HCT116 (cell line): ENCODE measurements at regions not wholly inside any gene's neighbourhood (a gene's known extent, or its start where the extent isn't known, plus 50 kb on each side); places are given as distances from the start of the nearest gene placed in this dataset.
A peak's percentile ranks its signal among the peaks of the same experiment; 100 is the strongest.

Experiments
- ATAC-seq: fragments of 200-7000 bp; cut with Tn5 transposase; 2 replicates; pipeline ENCODE4 v1.9.1; 2020; ENCODE audit warnings: mild to moderate bottlenecking, moderate library complexity
- BruUV-seq: library from RNA; stranded (reverse); fragments of 400-500 nt; replicated peaks from 2 replicates; lab custom pipeline; 2021; lab: Mats Ljungman, UMichigan
- CTCF ChIA-PET: fragments of 300-600 bp; sonication (Branson Sonifier 250); formaldehyde crosslinking; loops from one replicate; lab custom pipeline; 2021; ENCODE audit warnings: antibody characterized with exemption; lab: Charles Lee
- POLR2A ChIA-PET: fragments of 300-600, 350-600 bp; sonication (Branson Sonifier 250); formaldehyde crosslinking; loops from one replicate; lab custom pipeline; 2021; ENCODE audit warnings: antibody characterized with exemption; lab: Charles Lee
- RAD21 ChIA-PET, 2 experiments: fragments of 300-600 bp; sonication (Branson Sonifier 250); formaldehyde crosslinking; loops; one replicate each; lab custom pipeline; 2023; ENCODE audit warnings: low total read pairs in 2 of 2; ENCODE audit not compliant: uncharacterized antibody in 2 of 2, unreplicated experiment in 2 of 2, low non-redundant PET in 1 of 2; lab: Charles Lee
- DNase-seq: peaks from one replicate; pipeline ENCODE4 v3.0.0-alpha.2; 2010; ENCODE audit warnings: low read depth, low spot score
- H2AFZ ChIP-seq: fragments of 200-600 bp; shearing (Covaris generic), sonication (generic); 2 replicates; pipeline ENCODE4 v1.6.1; 2017; ENCODE audit warnings: low read depth, mixed run types, mixed read lengths, antibody characterized with exemption, low read length; ENCODE audit not compliant: poor library complexity, severe bottlenecking
- H3K27ac ChIP-seq: 2 replicates; pipeline ENCODE4 v1.5.1; 2012; ENCODE audit warnings: low read depth, low read length
- H3K27me3 ChIP-seq: fragments of 200-600 bp; sonication (generic); 2 replicates; pipeline ENCODE4 v1.6.1; 2016; ENCODE audit warnings: mixed run types, low read length, mixed read lengths; ENCODE audit not compliant: insufficient read depth
- H3K36me3 ChIP-seq, 2 experiments: fragments of 200-500 bp in 1 of 2; fragments of 200-600 bp in 1 of 2; sonication (Bioruptor generic) in 1 of 2; sonication (generic) in 1 of 2; 2 replicates each; pipeline versions ENCODE4 v1.5.1 to v1.6.1; 2014 to 2016; ENCODE audit warnings: low read length in 2 of 2, inconsistent platforms in 1 of 2, mixed read lengths in 1 of 2, mixed run types in 1 of 2; ENCODE audit not compliant: insufficient read depth in 2 of 2, control insufficient read depth in 1 of 2
- H3K4me1 ChIP-seq, 2 experiments: fragments of 200-600 bp in 1 of 2; sonication (generic) in 1 of 2; 2 replicates each; pipeline versions ENCODE4 v1.5.1 to v1.6.1; 2012 to 2017; ENCODE audit warnings: low read length in 2 of 2, inconsistent platforms in 1 of 2, mild to moderate bottlenecking in 1 of 2, mixed read lengths in 1 of 2, mixed run types in 1 of 2, moderate library complexity in 1 of 2; ENCODE audit not compliant: insufficient read depth in 2 of 2, control insufficient read depth in 1 of 2
- H3K4me2 ChIP-seq: fragments of 200-600 bp; sonication (generic); 2 replicates; pipeline ENCODE4 v1.6.1; 2017; ENCODE audit warnings: mixed run types, low read length, mixed read lengths
- H3K4me3 ChIP-seq, 2 experiments: fragments of 200-600 bp in 1 of 2; sonication (generic) in 1 of 2; replicated peaks in 1 of 2; 2 replicates each; pipeline ENCODE4 v1.5.1; 2011 to 2016; ENCODE audit warnings: low read length in 2 of 2, control low read depth in 1 of 2, low read depth in 1 of 2, mild to moderate bottlenecking in 1 of 2, mixed read lengths in 1 of 2, mixed run types in 1 of 2
- H3K79me2 ChIP-seq: fragments of 200-600 bp; sonication (generic); 2 replicates; pipeline ENCODE4 v1.6.1; 2017; ENCODE audit warnings: mild to moderate bottlenecking, mixed run types, low read length, moderate library complexity, mixed read lengths; ENCODE audit not compliant: insufficient read depth
- H3K9ac ChIP-seq: fragments of 200-600 bp; sonication (generic); 2 replicates; pipeline ENCODE4 v1.6.1; 2016; ENCODE audit warnings: low read length, mixed read lengths
- H3K9me2 ChIP-seq: fragments of 200-600 bp; sonication (generic), shearing (Covaris generic); 2 replicates; pipeline ENCODE4 v1.6.1; 2017; ENCODE audit warnings: mixed run types, mild to moderate bottlenecking, moderate library complexity; ENCODE audit not compliant: insufficient read depth
- H3K9me3 ChIP-seq, 2 experiments: fragments of 200-500 bp in 1 of 2; fragments of 200-600 bp in 1 of 2; sonication (Bioruptor generic) in 1 of 2; sonication (generic) in 1 of 2; 2 replicates each; pipeline ENCODE4 v1.6.1; 2014 to 2017; ENCODE audit warnings: low read length in 2 of 2, mixed read lengths in 2 of 2, inconsistent platforms in 1 of 2, low read depth in 1 of 2, mild to moderate bottlenecking in 1 of 2, mixed run types in 1 of 2, moderate library complexity in 1 of 2; ENCODE audit not compliant: control insufficient read depth in 1 of 2, insufficient read depth in 1 of 2
- H4K20me1 ChIP-seq: fragments of 200-600 bp; sonication (generic), shearing (Covaris generic); 2 replicates; pipeline ENCODE4 v1.6.1; 2017; ENCODE audit warnings: mixed run types, mild to moderate bottlenecking, moderate library complexity; ENCODE audit not compliant: insufficient read depth
- CBX3 ChIP-seq: IDR thresholded peaks from 2 replicates; pipeline ENCODE4 v1.6.1; 2012; ENCODE audit warnings: low read depth
- CEBPB ChIP-seq: IDR thresholded peaks from 2 replicates; pipeline ENCODE4 v1.6.1; 2012; ENCODE audit warnings: low read depth
- ELF1 ChIP-seq: IDR thresholded peaks from 2 replicates; pipeline ENCODE4 v1.6.1; 2012; ENCODE audit warnings: low read depth, borderline replicate concordance
- EZH2 ChIP-seq: fragments of 200-600 bp; sonication (generic); IDR thresholded peaks from 2 replicates; pipeline ENCODE4 v1.6.1; 2017; ENCODE audit warnings: antibody characterized with exemption, mixed run types
- EZH2phosphoT487 ChIP-seq: fragments of 200-600 bp; IDR thresholded peaks from 2 replicates; pipeline ENCODE4 v1.6.1; 2018; ENCODE audit warnings: antibody characterized with exemption, borderline replicate concordance
- FOSL1 ChIP-seq: IDR thresholded peaks from 2 replicates; pipeline ENCODE4 v1.6.1; 2012; ENCODE audit warnings: low read depth
- JUND ChIP-seq: IDR thresholded peaks from 2 replicates; pipeline ENCODE4 v1.6.1; 2012
- POLR2A ChIP-seq: IDR thresholded peaks from 2 replicates; pipeline ENCODE4 v1.7.0; 2011; ENCODE audit warnings: borderline replicate concordance; ENCODE audit not compliant: insufficient read depth, insufficient read length; ENCODE audit errors: extremely low read depth
- POLR2AphosphoS5 ChIP-seq: IDR thresholded peaks from 2 replicates; pipeline ENCODE4 v1.6.1; 2011; ENCODE audit warnings: mild to moderate bottlenecking, low read depth, low read length, moderate library complexity
- RAD21 ChIP-seq: IDR thresholded peaks from 2 replicates; pipeline ENCODE4 v1.6.1; 2012; ENCODE audit warnings: low read depth, mild to moderate bottlenecking
- SP1 ChIP-seq: IDR thresholded peaks from 2 replicates; pipeline ENCODE4 v1.6.1; 2012; ENCODE audit warnings: low read depth
- SRF ChIP-seq: IDR thresholded peaks from 2 replicates; pipeline ENCODE4 v1.6.1; 2012; ENCODE audit warnings: low read depth
- TCF7L2 ChIP-seq: IDR thresholded peaks from 2 replicates; pipeline ENCODE4 v1.7.0; 2011; ENCODE audit warnings: borderline replicate concordance, inconsistent platforms; ENCODE audit not compliant: insufficient read depth, insufficient read length; ENCODE audit errors: extremely low read depth
- YY1 ChIP-seq: IDR thresholded peaks from 2 replicates; pipeline ENCODE4 v1.6.1; 2011; ENCODE audit warnings: low read length, low read depth, moderate library complexity, mild to moderate bottlenecking; ENCODE audit not compliant: insufficient replicate concordance; ENCODE audit errors: extremely low read depth
- ZFX ChIP-seq: fragments of 450-650 bp; IDR thresholded peaks from 2 replicates; pipeline ENCODE4 v1.6.1; 2017
- ZNF274 ChIP-seq: fragments of 200-500 bp; sonication (Bioruptor generic); IDR thresholded peaks from 2 replicates; pipeline ENCODE4 v1.6.1; 2014; ENCODE audit warnings: mild to moderate bottlenecking, low read depth, low read length, inconsistent platforms
- intact Hi-C: fragments of 100-400 bp; cut with micrococcal nuclease; formaldehyde crosslinking; loops from 2 replicates; pipeline ENCODE4 v1.10.0; 2022
- TF ChIP-seq, protein P1 (sequence below): IDR thresholded peaks from 2 replicates; pipeline ENCODE4 v1.6.1; 2012
- TF ChIP-seq, protein P2 (sequence below), 3 experiments: fragments of 200-600 bp in 1 of 3; sonication (generic) in 1 of 3; IDR thresholded peaks in 2 of 3; conservative IDR thresholded peaks in 1 of 3; 2 replicates each; pipeline ENCODE4 v1.5.1; 2012 to 2017; ENCODE audit warnings: low read depth in 2 of 3, low read length in 2 of 3, antibody characterized with exemption in 1 of 3, borderline replicate concordance in 1 of 3, control low read depth in 1 of 3, mild to moderate bottlenecking in 1 of 3, mixed read lengths in 1 of 3, mixed run types in 1 of 3, moderate library complexity in 1 of 3; ENCODE audit not compliant: insufficient read depth in 1 of 3

DNA sequence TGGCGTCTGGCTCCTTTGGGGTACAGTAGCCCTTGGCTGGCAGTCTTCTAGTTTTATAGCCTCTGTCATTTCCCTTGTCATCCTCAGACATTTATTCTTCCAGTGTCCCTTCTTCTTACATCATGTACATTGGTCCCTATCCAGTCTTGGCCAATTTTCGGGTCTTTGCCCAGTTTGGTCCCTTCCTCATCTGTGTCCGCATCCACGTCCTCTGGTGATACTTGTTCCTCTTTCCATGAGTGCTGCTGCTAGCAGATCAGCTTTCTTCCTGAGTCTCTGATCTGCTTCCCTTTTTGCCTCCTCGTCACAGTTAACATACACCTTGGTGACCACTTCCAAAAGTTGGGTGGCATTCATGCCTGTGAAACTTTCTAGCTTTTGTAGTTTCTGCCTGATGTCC lies 86.2 kb upstream of the GPR6 start (continued):
- TF ChIP-seq, protein P1, sequence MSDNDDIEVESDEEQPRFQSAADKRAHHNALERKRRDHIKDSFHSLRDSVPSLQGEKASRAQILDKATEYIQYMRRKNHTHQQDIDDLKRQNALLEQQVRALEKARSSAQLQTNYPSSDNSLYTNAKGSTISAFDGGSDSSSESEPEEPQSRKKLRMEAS: no peak
- TF ChIP-seq EZH2phosphoT487 (no peak), TCF7L2 (no peak), POLR2AphosphoS5 (no peak), ZNF274 (no peak), SP1 (no peak), ZFX (no peak)
- TF ChIP-seq, protein P2, sequence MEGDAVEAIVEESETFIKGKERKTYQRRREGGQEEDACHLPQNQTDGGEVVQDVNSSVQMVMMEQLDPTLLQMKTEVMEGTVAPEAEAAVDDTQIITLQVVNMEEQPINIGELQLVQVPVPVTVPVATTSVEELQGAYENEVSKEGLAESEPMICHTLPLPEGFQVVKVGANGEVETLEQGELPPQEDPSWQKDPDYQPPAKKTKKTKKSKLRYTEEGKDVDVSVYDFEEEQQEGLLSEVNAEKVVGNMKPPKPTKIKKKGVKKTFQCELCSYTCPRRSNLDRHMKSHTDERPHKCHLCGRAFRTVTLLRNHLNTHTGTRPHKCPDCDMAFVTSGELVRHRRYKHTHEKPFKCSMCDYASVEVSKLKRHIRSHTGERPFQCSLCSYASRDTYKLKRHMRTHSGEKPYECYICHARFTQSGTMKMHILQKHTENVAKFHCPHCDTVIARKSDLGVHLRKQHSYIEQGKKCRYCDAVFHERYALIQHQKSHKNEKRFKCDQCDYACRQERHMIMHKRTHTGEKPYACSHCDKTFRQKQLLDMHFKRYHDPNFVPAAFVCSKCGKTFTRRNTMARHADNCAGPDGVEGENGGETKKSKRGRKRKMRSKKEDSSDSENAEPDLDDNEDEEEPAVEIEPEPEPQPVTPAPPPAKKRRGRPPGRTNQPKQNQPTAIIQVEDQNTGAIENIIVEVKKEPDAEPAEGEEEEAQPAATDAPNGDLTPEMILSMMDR (IDR thresholded peaks at IDR 0.05 in 2 of 3, conservative IDR thresholded peaks at IDR 0.05 in 1 of 3; ENCODE audit: borderline replicate concordance in 1 of 3, insufficient read depth in 1 of 3, low read depth in 2 of 3, low read length in 2 of 3): no peak

DNA sequence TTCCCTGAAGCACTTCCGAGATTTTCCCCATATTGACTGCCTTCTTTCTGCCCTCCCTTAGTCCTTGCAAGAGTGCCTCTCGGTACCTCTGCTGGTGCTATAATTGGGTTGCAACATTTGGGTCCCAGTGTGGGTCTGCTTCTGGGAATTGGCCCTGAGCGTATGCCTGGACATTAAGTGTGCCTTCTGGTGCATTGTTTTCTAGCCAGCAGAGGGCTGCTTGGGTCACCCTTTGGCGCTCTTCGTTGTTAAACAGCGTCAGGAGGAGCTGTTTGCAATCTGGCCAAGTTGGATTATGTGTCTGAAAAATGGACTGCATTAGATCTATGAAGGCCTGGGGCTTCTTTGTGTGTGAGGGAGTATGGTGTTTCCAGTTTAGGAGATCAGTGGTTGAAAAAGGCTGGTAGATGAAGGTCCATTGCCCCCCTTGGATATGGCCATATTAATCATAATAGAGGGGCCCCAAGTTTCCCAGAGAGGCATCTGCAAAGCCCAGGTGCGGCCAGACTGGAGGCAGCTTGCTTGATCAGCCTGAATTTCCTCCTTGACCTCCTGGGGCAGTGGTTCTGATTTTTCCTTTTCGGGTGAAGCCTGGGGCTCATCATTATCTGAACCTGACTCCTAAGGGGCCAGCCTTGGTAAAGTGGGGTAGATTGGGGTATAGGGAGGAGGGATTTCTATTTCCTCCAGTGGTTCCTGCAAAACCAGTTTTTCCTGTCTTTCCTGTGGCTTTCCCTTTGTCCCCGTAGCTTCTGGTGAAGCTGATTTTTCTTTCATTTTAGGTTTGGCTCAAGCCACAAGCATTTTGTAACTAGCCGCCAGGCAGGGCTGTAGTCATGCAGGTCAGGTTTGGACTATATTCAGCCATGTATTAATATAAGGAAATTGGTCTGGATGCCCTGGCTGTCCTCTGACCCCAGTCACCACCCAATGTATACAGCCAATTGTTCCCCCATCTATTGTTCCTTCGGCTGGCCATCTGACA lies 85.4 kb upstream of the GPR6 start:
- CTCF ChIA-PET: interaction anchor here (0.8 to 2.8 kb wide), 5 partner anchors 10 to 188 kb away, joined by 3 to 71 read pairs (median 4); no protein-coding TSS in a partner anchor
- no TSS peak for BruUV-seq
- H3K4me2 ChIP-seq: peak overlapping the region; percentile 62

More for the DNA sequence above, 85.4 kb upstream of the GPR6 start:
- peak overlapping the region; percentile 11 for H2AFZ ChIP-seq
- peak overlapping the region; percentile 3 for H3K9ac ChIP-seq
- DNase-seq: peak; percentile 82
- H3K9me3 ChIP-seq: no peaks in the 10 kb centered on the region
- no peaks in the 10 kb centered on the region for H3K9me2 ChIP-seq
- no peaks in the 10 kb centered on the region for H3K36me3 ChIP-seq
- H3K27me3 ChIP-seq: no peaks in the 10 kb centered on the region
- peak; percentile 84 for ATAC-seq
- no peaks in the 10 kb centered on the region for H3K79me2 ChIP-seq
- peak; percentile 67 for TF ChIP-seq YY1
- TF ChIP-seq RAD21: peak; percentile 85
- no peak for TF ChIP-seq EZH2phosphoT487
- peak; percentile 34; the same call in 1 of the 2 replicates for TF ChIP-seq FOSL1
- no peak for TF ChIP-seq POLR2A
- peak; percentile 74 for TF ChIP-seq CEBPB
- TF ChIP-seq ZNF274: no peak
- TF ChIP-seq, protein P2 (IDR thresholded peaks at IDR 0.05 in 2 of 3, conservative IDR thresholded peaks at IDR 0.05 in 1 of 3; ENCODE audit: borderline replicate concordance in 1 of 3, insufficient read depth in 1 of 3, low read depth in 2 of 3, low read length in 2 of 3): peak; percentile 53 to 73 (median 60)
- no peak for TF ChIP-seq EZH2
- peak; percentile 95 for TF ChIP-seq SP1
- TF ChIP-seq SRF: peak; percentile 48; the same call in 1 of the 2 replicates
- peak; percentile 81; the same call in 1 of the 2 replicates for TF ChIP-seq CBX3
- peak; percentile 31; the same call in 1 of the 2 replicates for TF ChIP-seq POLR2AphosphoS5
- peak; percentile 67 for TF ChIP-seq JUND
- TF ChIP-seq ELF1: no peak; the same call in 1 of the 2 replicates
- TF ChIP-seq, all 23 proteins: peak for 10
- POLR2A ChIA-PET: interaction anchor here (1.3 kb wide), 1 partner anchor 147 kb away, joined by 5 read pairs; no protein-coding TSS in a partner anchor
- intact Hi-C loops: loop anchor here (1.0 to 2.0 kb wide), 3 partner anchors 147 to 499 kb away; no protein-coding TSS in a partner anchor
- peaks cover 14 to 32% of the 10 kb centered on the region in 2 experiments for H3K4me1 ChIP-seq
- RAD21 ChIA-PET: interaction anchor here (1.1 to 1.5 kb wide), 3 partner anchors 69 to 147 kb away, joined by 3 to 15 read pairs (median 12); no protein-coding TSS in a partner anchor
- peak overlapping the region; percentile 40 for H3K27ac ChIP-seq
- no peaks in the 10 kb centered on the region for H4K20me1 ChIP-seq
- H3K4me3 ChIP-seq: peak overlapping the region; percentile 20 to 35
